GM18909 (cell line): ENCODE measurements at regions not wholly inside any gene's neighbourhood (a gene's known extent, or its start where the extent isn't known, plus 50 kb on each side); places are given as distances from the start of the nearest gene placed in this dataset.
"Not testable (repeated sequence)": the region's sequence is repeated elsewhere in the genome, so short reads cannot be mapped to it uniquely, and the experiment has no call there.

Source experiments
- ATAC-seq: cut with Tn5 transposase; IDR thresholded peaks from one replicate; pipeline ENCODE4 v1.9.1; 2021; ENCODE audit warnings: mild to moderate bottlenecking; ENCODE audit not compliant: unreplicated experiment, poor library complexity

GRCh38 chr22:26840770-26841169, 183.4 kb downstream of the MIAT start:
- not testable (repeated sequence) for ATAC-seq

- ATAC-seq, result no peak
Measured at GRCh38 chr22:26842103-26842502, 184.7 kb downstream of the MIAT start.

GRCh38 chr22:26845021-26845743, 187.8 kb downstream of the MIAT start:
- no peak for ATAC-seq

GRCh38 chr22:26846076-26846475, 188.7 kb downstream of the MIAT start:
- ATAC-seq, result no peak

- peak; percentile 61 for ATAC-seq
Measured at GRCh38 chr22:26846645-26847044, 189.3 kb downstream of the MIAT start.

- no peak for ATAC-seq
Measured at GRCh38 chr22:26847046-26847445, 189.7 kb downstream of the MIAT start.

- no peak for ATAC-seq
Measured at GRCh38 chr22:26847816-26848215, 190.4 kb downstream of the MIAT start.

GRCh38 chr22:26848244-26848920, 191.0 kb downstream of the MIAT start:
- no peak for ATAC-seq

GRCh38 chr22:26849575-26849974, 192.2 kb downstream of the MIAT start:
- ATAC-seq, result no peak

- no peak for ATAC-seq
Measured at GRCh38 chr22:26851125-26851524, 193.7 kb downstream of the MIAT start.

GRCh38 chr22:26852176-26852575, 194.8 kb downstream of the MIAT start:
- no peak for ATAC-seq

- ATAC-seq, result no peak
Measured at GRCh38 chr22:26853071-26853470, 195.7 kb downstream of the MIAT start.

GRCh38 chr22:26853495-26853894, 196.1 kb downstream of the MIAT start:
- no peak for ATAC-seq

GRCh38 chr22:26857169-26857568, 199.8 kb downstream of the MIAT start:
- no peak for ATAC-seq

- ATAC-seq, result no peak
Measured at GRCh38 chr22:26860301-26860700, 202.9 kb downstream of the MIAT start.

- no peak for ATAC-seq
Measured at GRCh38 chr22:26865021-26865420, 207.6 kb downstream of the MIAT start.

- ATAC-seq, result no peak
Measured at GRCh38 chr22:26883393-26883792, 226.0 kb downstream of the MIAT start.

GRCh38 chr22:26884921-26885320, 227.5 kb downstream of the MIAT start:
- no peak for ATAC-seq

GRCh38 chr22:26885441-26886261, 228.3 kb downstream of the MIAT start:
- no peak for ATAC-seq

- ATAC-seq, result no peak
Measured at GRCh38 chr22:26887456-26887855, 230.1 kb downstream of the MIAT start.

- no peak for ATAC-seq
Measured at GRCh38 chr22:26887916-26888315, 230.5 kb downstream of the MIAT start.
